ENCODE measurements at regions not wholly inside any gene's neighbourhood (a gene's known extent, or its start where the extent isn't known, plus 50 kb on each side); places are given as distances from the start of the nearest gene placed in this dataset.

DNA sequence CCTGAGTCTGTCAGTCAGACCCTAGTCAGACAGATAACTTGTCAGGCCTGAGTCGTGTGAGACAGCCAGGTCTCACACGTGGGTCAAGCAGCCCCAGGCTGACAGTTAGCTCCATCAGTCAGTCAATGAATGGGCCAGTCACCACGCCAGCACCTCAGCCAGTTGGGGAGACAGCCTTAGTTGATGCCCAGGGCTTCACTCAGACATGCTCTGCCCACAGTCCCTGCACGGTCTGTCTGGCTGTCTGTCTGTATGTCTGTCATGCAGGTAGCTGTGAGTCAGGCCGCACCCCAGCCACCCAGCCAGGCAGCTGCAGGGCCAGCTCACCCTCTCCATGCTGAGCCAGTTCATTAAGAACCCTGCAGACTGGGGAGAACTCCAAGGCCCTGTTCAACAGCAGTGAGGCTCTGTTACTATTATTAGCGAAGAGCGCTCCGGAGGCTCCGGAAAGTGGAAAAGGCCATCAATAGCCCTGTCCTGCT lies 141.1 kb upstream of the PCBD1 start:
- no peak overlapping the region for H3K4me3 ChIP-seq
- in situ Hi-C loops (cut with MboI; ENCODE audit: low sequenced_read_pairs), result no loop called here
- no peaks in the 10 kb centered on the region for H3K9me3 ChIP-seq
- no peaks in the 10 kb centered on the region for H3K4me1 ChIP-seq
- no peaks in the 10 kb centered on the region for H3K36me3 ChIP-seq (replicated peaks)
- no peaks in the 10 kb centered on the region for H3K27me3 ChIP-seq (ENCODE audit: low read depth)
- no peak for DNase-seq (ENCODE audit: low spot score in 2 of 2)

- no peak for DNase-seq (ENCODE audit: low spot score in 2 of 2)
- no peaks in the 10 kb centered on the region for H3K36me3 ChIP-seq (replicated peaks)
- in situ Hi-C loops (cut with MboI; ENCODE audit: low sequenced_read_pairs), result no loop called here
- H3K27me3 ChIP-seq (ENCODE audit: low read depth), result no peaks in the 10 kb centered on the region
- no peak overlapping the region for H3K4me3 ChIP-seq
- no peaks in the 10 kb centered on the region for H3K4me1 ChIP-seq
- H3K9me3 ChIP-seq, result no peaks in the 10 kb centered on the region
These were observed 141.5 kb upstream of the PCBD1 start for GRCh38 chr10:71029907-71030306.

DNA sequence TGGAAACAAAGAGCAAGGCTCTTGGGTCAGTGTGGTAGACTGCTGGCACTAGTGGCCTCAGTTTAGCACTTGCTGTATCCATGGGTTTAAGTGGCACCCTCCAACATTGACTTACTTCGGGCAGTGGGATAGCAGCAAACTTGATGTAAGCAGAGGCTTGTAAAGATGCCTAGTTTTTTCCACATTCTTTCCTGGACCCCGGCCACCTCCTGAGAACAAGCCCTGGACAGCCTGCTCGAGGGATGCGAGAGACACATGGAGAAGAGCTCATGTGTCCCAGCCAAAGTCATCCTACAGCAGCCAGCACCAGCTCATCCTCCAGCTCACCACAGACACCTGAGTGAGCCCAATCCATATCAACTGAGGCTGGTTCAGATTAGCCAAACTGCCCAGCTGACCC lies 142.7 kb upstream of the PCBD1 start:
- Histone ChIP-seq H3K9me3 (no peaks in the 10 kb centered on the region), H3K4me3 (no peak overlapping the region), H3K4me1 (no peaks in the 10 kb centered on the region), H3K27me3 (ENCODE audit: low read depth) (no peaks in the 10 kb centered on the region), H3K36me3 (replicated peaks) (no peaks in the 10 kb centered on the region)
- in situ Hi-C loops (cut with MboI; ENCODE audit: low sequenced_read_pairs), result no loop called here
- no peak for DNase-seq (ENCODE audit: low spot score in 2 of 2)

DNA sequence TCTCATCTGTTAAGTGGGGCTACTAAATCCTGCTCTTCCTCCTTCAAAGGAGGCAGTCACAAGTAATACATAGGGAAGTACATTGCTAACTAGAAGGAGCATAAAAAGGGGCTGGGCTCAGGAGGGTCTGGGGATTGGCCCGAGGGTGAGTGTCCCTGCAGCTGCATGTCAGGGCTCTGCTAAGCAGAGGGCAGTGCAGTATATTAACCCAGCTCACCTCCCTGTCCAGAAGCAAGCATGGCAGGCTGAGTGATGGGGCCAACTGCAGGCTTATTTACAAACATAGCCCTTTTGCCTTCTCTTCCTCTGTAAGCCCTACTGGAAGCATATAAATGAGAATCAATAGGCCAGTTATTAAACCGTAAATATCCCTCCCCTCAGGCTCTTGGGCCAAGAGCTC lies 143.2 kb upstream of the PCBD1 start:
- in situ Hi-C loops (cut with MboI; ENCODE audit: low sequenced_read_pairs), result no loop called here
- Histone ChIP-seq H3K27me3 (ENCODE audit: low read depth) (no peaks in the 10 kb centered on the region), H3K4me3 (no peak overlapping the region), H3K9me3 (no peaks in the 10 kb centered on the region), H3K36me3 (replicated peaks) (no peaks in the 10 kb centered on the region), H3K4me1 (no peaks in the 10 kb centered on the region)
- DNase-seq (ENCODE audit: low spot score in 2 of 2), result no peak

DNA sequence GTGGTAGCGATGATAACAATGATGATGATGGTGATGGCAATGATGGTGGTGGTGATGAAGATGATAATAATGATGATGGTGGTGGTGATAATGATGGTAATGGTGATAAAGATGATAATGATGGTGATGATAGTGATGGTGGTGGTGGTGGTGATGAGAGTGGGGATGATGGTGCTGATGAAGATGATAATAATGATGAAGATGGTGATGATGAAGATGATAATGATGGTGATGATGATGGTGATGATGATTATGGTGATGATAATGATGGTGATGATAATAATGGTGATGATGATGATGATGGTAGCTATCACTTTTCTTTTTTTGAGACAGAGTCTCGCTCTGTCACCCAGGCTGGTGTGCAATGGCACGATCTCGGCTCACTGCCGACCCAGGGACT lies 144.5 kb upstream of the PCBD1 start:
- Histone ChIP-seq H3K27me3 (ENCODE audit: low read depth) (no peaks in the 10 kb centered on the region), H3K36me3 (replicated peaks) (no peaks in the 10 kb centered on the region), H3K4me1 (no peaks in the 10 kb centered on the region), H3K4me3 (no peak overlapping the region), H3K9me3 (no peaks in the 10 kb centered on the region)
- in situ Hi-C loops (cut with MboI; ENCODE audit: low sequenced_read_pairs), result no loop called here
- no peak for DNase-seq (ENCODE audit: low spot score in 2 of 2)

DNA sequence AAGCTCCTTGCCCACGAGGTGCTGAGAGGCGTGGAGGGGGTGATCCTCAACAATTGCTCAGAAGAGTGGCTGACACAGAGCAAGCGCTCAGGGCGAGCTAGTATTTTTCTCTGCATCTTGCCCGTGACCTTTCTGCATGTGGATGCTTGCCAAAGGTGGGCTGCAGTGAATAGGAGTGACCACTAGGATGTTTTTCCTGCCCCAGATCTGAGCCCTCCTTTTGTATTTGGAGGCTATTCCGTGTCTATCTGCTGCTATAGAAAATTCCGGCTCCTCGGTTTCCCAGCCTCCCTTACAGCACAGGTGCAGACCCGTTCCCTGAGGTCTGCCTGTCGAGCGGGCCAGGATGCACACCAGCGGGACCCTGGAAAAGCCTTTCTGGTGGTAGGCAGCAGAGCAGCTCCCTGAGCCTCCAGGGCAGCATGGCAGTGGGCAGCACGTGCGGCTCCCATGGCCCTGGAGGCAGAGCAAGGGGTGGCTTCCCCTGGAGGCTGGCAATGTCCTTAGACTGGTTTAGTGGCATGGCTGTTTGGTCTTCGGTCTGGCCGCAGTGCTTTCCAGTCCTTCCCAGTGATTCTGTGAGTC lies 145.1 kb upstream of the PCBD1 start:
- in situ Hi-C loops (cut with MboI; ENCODE audit: low sequenced_read_pairs), result no loop called here

DNA sequence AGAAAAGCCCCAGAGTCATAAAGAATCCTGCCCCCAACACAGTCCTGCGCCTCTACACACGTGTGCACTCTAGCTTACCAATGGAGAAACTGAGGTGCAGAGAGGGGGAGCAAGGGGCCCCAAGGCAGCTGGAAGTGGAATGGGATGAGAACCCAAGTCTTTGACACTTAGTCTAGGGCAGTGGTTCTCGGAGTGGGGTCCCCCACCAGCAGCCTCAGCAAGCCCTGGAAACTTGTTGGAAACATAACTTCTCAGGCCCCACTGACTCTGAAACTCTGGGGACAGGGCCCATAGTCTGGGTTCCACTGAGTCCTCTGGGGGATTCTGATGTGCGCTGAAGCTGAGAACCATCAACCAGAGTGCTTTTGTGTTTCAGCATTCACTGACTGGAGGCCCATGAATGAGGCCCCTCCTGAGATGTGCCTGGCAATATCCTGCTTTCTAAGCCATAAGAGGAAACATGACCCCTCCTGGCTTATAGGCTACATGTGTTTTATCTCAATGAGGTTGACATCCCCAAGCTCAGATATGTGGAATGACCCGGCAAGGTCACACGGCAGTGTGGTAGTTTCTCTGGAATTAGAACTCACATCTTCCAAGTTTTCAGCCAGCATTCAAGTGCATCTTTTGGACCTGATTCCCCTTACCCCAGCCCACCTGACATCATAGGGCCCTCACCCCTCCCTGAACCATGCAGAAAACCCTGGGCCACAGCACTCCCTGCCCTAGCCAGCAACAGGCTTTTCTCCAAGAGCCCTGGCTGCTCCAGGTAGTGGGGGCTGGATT lies 147.3 kb upstream of the PCBD1 start:
- H3K4me3 ChIP-seq, result no peak overlapping the region
- no peaks in the 10 kb centered on the region for H3K4me1 ChIP-seq
- no peaks in the 10 kb centered on the region for H3K9me3 ChIP-seq
- DNase-seq (ENCODE audit: low spot score in 2 of 2), result no peak
- in situ Hi-C loops (cut with MboI; ENCODE audit: low sequenced_read_pairs), result no loop called here
- no peaks in the 10 kb centered on the region for H3K36me3 ChIP-seq (replicated peaks)
- no peaks in the 10 kb centered on the region for H3K27me3 ChIP-seq (ENCODE audit: low read depth)

More for the DNA sequence above, 145.1 kb upstream of the PCBD1 start:
- Histone ChIP-seq H3K36me3 (replicated peaks) (no peaks in the 10 kb centered on the region), H3K4me1 (no peaks in the 10 kb centered on the region), H3K9me3 (no peaks in the 10 kb centered on the region), H3K27me3 (ENCODE audit: low read depth) (no peaks in the 10 kb centered on the region), H3K4me3 (no peak overlapping the region)
- no peak for DNase-seq (ENCODE audit: low spot score in 2 of 2)

- Histone ChIP-seq H3K36me3 (replicated peaks) (no peaks in the 10 kb centered on the region), H3K4me1 (no peaks in the 10 kb centered on the region), H3K9me3 (no peaks in the 10 kb centered on the region), H3K27me3 (ENCODE audit: low read depth) (no peaks in the 10 kb centered on the region), H3K4me3 (no peak overlapping the region)
- no peak for DNase-seq (ENCODE audit: low spot score in 2 of 2)
- in situ Hi-C loops (cut with MboI; ENCODE audit: low sequenced_read_pairs), result no loop called here
These were observed 148.1 kb upstream of the PCBD1 start for GRCh38 chr10:71036297-71036966.

GRCh38 chr10:71038091-71038633 lies 149.8 kb upstream of the PCBD1 start:
- H3K27me3 ChIP-seq (ENCODE audit: low read depth), result no peaks in the 10 kb centered on the region
- H3K4me1 ChIP-seq, result no peaks in the 10 kb centered on the region
- in situ Hi-C loops (cut with MboI; ENCODE audit: low sequenced_read_pairs), result no loop called here

GRCh38 chr10:71038921-71039320 lies 150.6 kb upstream of the PCBD1 start:
- H3K36me3 ChIP-seq (replicated peaks), result no peaks in the 10 kb centered on the region
- no peaks in the 10 kb centered on the region for H3K27me3 ChIP-seq (ENCODE audit: low read depth)
- H3K4me1 ChIP-seq, result no peaks in the 10 kb centered on the region
- no peak overlapping the region for H3K4me3 ChIP-seq
- in situ Hi-C loops (cut with MboI; ENCODE audit: low sequenced_read_pairs), result no loop called here
- no peak for DNase-seq (ENCODE audit: low spot score in 2 of 2)
- H3K9me3 ChIP-seq, result no peaks in the 10 kb centered on the region

More at GRCh38 chr10:71038091-71038633, 149.8 kb upstream of the PCBD1 start:
- no peaks in the 10 kb centered on the region for H3K9me3 ChIP-seq
- no peaks in the 10 kb centered on the region for H3K36me3 ChIP-seq (replicated peaks)
- H3K4me3 ChIP-seq, result no peak overlapping the region
- DNase-seq (ENCODE audit: low spot score in 2 of 2), result no peak

DNA sequence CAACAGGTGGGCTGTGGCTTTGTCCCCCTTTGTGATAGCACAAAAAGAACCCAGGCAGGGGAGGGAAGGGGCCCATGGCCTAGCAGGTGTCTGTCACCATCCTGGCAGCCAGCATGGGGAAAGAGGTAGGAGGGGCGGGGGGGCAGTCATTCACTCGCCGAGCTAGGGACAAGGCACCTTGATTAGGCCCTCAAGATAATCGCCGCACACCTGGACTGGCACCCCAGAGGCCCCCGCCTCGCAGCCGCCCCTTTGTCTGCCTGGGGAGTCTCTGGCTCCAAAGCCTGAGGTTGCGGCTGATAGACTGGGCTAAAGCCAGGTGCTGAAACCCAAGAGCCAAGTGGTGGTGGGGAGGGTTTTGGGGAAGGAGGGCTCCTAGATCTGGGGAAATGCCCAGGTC lies 151.2 kb upstream of the PCBD1 start:
- no peak for DNase-seq (ENCODE audit: low spot score in 2 of 2)
- H3K4me1 ChIP-seq, result no peaks in the 10 kb centered on the region
- no peaks in the 10 kb centered on the region for H3K27me3 ChIP-seq (ENCODE audit: low read depth)
- no peak overlapping the region for H3K4me3 ChIP-seq
- in situ Hi-C loops (cut with MboI; ENCODE audit: low sequenced_read_pairs), result no loop called here
- no peaks in the 10 kb centered on the region for H3K36me3 ChIP-seq (replicated peaks)
- H3K9me3 ChIP-seq, result no peaks in the 10 kb centered on the region

- Histone ChIP-seq H3K4me3 (no peak overlapping the region), H3K9me3 (no peaks in the 10 kb centered on the region), H3K27me3 (ENCODE audit: low read depth) (no peaks in the 10 kb centered on the region), H3K4me1 (no peaks in the 10 kb centered on the region), H3K36me3 (replicated peaks) (no peaks in the 10 kb centered on the region)
- DNase-seq (ENCODE audit: low spot score in 2 of 2), result no peak
- in situ Hi-C loops (cut with MboI; ENCODE audit: low sequenced_read_pairs), result no loop called here
These were observed 152.0 kb upstream of the PCBD1 start for GRCh38 chr10:71040343-71040742.

GRCh38 chr10:71040846-71041605 lies 152.7 kb upstream of the PCBD1 start:
- Histone ChIP-seq H3K9me3 (no peaks in the 10 kb centered on the region), H3K4me1 (no peaks in the 10 kb centered on the region), H3K4me3 (no peak overlapping the region), H3K27me3 (ENCODE audit: low read depth) (no peaks in the 10 kb centered on the region), H3K36me3 (replicated peaks) (no peaks in the 10 kb centered on the region)
- in situ Hi-C loops (cut with MboI; ENCODE audit: low sequenced_read_pairs), result no loop called here
- DNase-seq (ENCODE audit: low spot score in 2 of 2), result no peak

All from HAP-1 (cell line).